A549 (cell line): ENCODE measurements at regions not wholly inside any gene's neighbourhood (a gene's known extent, or its start where the extent isn't known, plus 50 kb on each side); places are given as distances from the start of the nearest gene placed in this dataset.

Source experiments
- ATAC-seq, 2 experiments: fragments of 200-7000 bp in 1 of 2; fragments of >200 bp in 1 of 2; cut with Nextera tagmentation in 1 of 2; cut with Tn5 transposase in 1 of 2; 3 replicates each; pipeline versions ENCODE4 v1.8.0 to v1.9.1; 2018 to 2020; ENCODE audit warnings: mild to moderate bottlenecking in 1 of 2, moderate library complexity in 1 of 2
- CTCF ChIA-PET: fragments of 300-600 bp; sonication (Branson Sonifier 250); formaldehyde crosslinking; extraction: SDS; loops from one replicate; lab custom pipeline; 2021; ENCODE audit warnings: antibody characterized with exemption, inconsistent platforms; lab: Yijun Ruan, JAX
- POLR2A ChIA-PET: fragments of 350-600 bp; formaldehyde crosslinking; extraction: SDS; loops from one replicate; lab custom pipeline; 2021; ENCODE audit warnings: antibody characterized with exemption, inconsistent platforms; lab: Yijun Ruan, JAX
- DNase-seq, 2 experiments: peaks; one replicate each; pipeline versions ENCODE4 v3.0.0 to v3.0.0-alpha.2; 2011 to 2016; ENCODE audit warnings: low read depth in 1 of 2, low spot score in 1 of 2
- FAIRE-seq: peaks from 2 replicates; lab custom pipeline; 2011; peaks lifted over from hg19 to GRCh38; lab: Jason Lieb, UNC
- H3K27ac ChIP-seq, 2 experiments: fragments of >200 bp; sonication (Bioruptor Twin); formaldehyde crosslinking; 3 replicates each; pipeline ENCODE4 v1.5.1; 2016 to 2017
- H3K4me1 ChIP-seq: fragments of >200 bp; sonication (Bioruptor Twin); formaldehyde crosslinking; 3 replicates; pipeline ENCODE4 v1.6.1; 2016
- H3K4me2 ChIP-seq: fragments of >200 bp; sonication (Bioruptor Twin); formaldehyde crosslinking; 3 replicates; pipeline ENCODE4 v1.6.1; 2016
- H3K4me3 ChIP-seq: fragments of >200 bp; sonication (Bioruptor Twin); formaldehyde crosslinking; 3 replicates; pipeline ENCODE4 v1.5.1; 2016
- H3K9me3 ChIP-seq: fragments of >200 bp; sonication (Bioruptor Twin); formaldehyde crosslinking; 3 replicates; pipeline ENCODE4 v1.6.1; 2016
- ATOH8 ChIP-seq: fragments of 250-450 bp; sonication (Bioruptor Pico); IDR thresholded peaks from 2 replicates; pipeline ENCODE4 v1.5.0; 2020; ENCODE audit warnings: low read depth, mild to moderate bottlenecking, moderate library complexity
- BCL3 ChIP-seq: fragments of >200 bp; sonication (Bioruptor Twin); formaldehyde crosslinking; IDR thresholded peaks from 3 replicates; pipeline ENCODE4 v1.6.1; 2016
- CTCF ChIP-seq: fragments of >200 bp; sonication (Bioruptor Twin); formaldehyde crosslinking; IDR thresholded peaks from 3 replicates; pipeline ENCODE4 v1.5.1; 2016
- ELK1 ChIP-seq: fragments of 150-350 bp; IDR thresholded peaks from 2 replicates; pipeline ENCODE4 v1.6.1; 2014; ENCODE audit warnings: low read depth, mild to moderate bottlenecking, low read length
- ESRRA ChIP-seq: fragments of 150-350 bp; IDR thresholded peaks from 2 replicates; pipeline ENCODE4 v1.6.1; 2014; ENCODE audit warnings: mild to moderate bottlenecking, low read length, borderline replicate concordance
- FOXS1 ChIP-seq: fragments of 250-450 bp; sonication (Bioruptor Pico); IDR thresholded peaks from 2 replicates; pipeline ENCODE4 v1.5.0; 2020; ENCODE audit warnings: mild to moderate bottlenecking, moderate library complexity
- GATA3 ChIP-seq: IDR thresholded peaks from 2 replicates; pipeline ENCODE4 v1.6.1; 2012; ENCODE audit warnings: borderline replicate concordance
- HES2 ChIP-seq: fragments of >200 bp; sonication (Bioruptor Twin); formaldehyde crosslinking; IDR thresholded peaks from 2 replicates; pipeline ENCODE4 v1.6.1; 2016
- HMGXB4 ChIP-seq: fragments of 250-450 bp; sonication (Bioruptor Pico); IDR thresholded peaks from 2 replicates; pipeline ENCODE4 v1.5.0; 2021; ENCODE audit warnings: mild to moderate bottlenecking, moderate library complexity, borderline replicate concordance
- KDM1A ChIP-seq: fragments of 200-600 bp; sonication (generic); IDR thresholded peaks from 2 replicates; pipeline ENCODE4 v1.6.1; 2016; ENCODE audit warnings: low read depth, mild to moderate bottlenecking
- KDM5A ChIP-seq: fragments of 200-600 bp; sonication (generic); IDR thresholded peaks from 2 replicates; pipeline ENCODE4 v1.6.1; 2016; ENCODE audit warnings: antibody characterized with exemption, mild to moderate bottlenecking
- MAFK ChIP-seq: fragments of 450-650 bp; IDR thresholded peaks from 2 replicates; pipeline ENCODE4 v1.6.1; 2014; ENCODE audit not compliant: partially characterized antibody
- MAZ ChIP-seq: fragments of 150-350 bp; IDR thresholded peaks from 2 replicates; pipeline ENCODE4 v1.6.1; 2014; ENCODE audit warnings: antibody characterized with exemption, low read depth, low read length, borderline replicate concordance
- NFE2L2 ChIP-seq: fragments of 150-350 bp; conservative IDR thresholded peaks from 2 replicates; pipeline ENCODE4 v1.6.1; 2014; ENCODE audit warnings: low read length
- NPAS2 ChIP-seq: fragments of 250-450 bp; sonication (Bioruptor Pico); IDR thresholded peaks from 2 replicates; pipeline ENCODE4 v1.8.0; 2022; ENCODE audit warnings: mild to moderate bottlenecking, moderate library complexity, borderline replicate concordance
- NR3C1 ChIP-seq: fragments of >200 bp; sonication (Bioruptor Twin); formaldehyde crosslinking; IDR thresholded peaks from 3 replicates; pipeline ENCODE4 v1.6.1; 2017
- PHF8 ChIP-seq: fragments of 200-600 bp; sonication (generic); IDR thresholded peaks from 2 replicates; pipeline ENCODE4 v1.6.1; 2016; ENCODE audit warnings: low read depth, mild to moderate bottlenecking, antibody characterized with exemption, moderate library complexity, borderline replicate concordance
- RAD21 ChIP-seq, 2 experiments: fragments of >200 bp in 1 of 2; sonication (Bioruptor Twin) in 1 of 2; formaldehyde crosslinking in 1 of 2; IDR thresholded peaks in 1 of 2; conservative IDR thresholded peaks in 1 of 2; 2 replicates in 1 of 2; 3 replicates in 1 of 2; pipeline ENCODE4 v1.6.1; 2012 to 2018; ENCODE audit warnings: inconsistent platforms in 1 of 2
- RARB ChIP-seq: fragments of 250-450 bp; sonication (Bioruptor Pico); IDR thresholded peaks from 2 replicates; pipeline ENCODE4 v1.8.0; 2021; ENCODE audit warnings: mild to moderate bottlenecking, moderate library complexity
- REST ChIP-seq: fragments of 200-600 bp; sonication (generic); IDR thresholded peaks from 2 replicates; pipeline ENCODE4 v1.6.1; 2016; ENCODE audit warnings: antibody characterized with exemption, mild to moderate bottlenecking, moderate library complexity
- RNF2 ChIP-seq: fragments of 200-600 bp; sonication (generic); IDR thresholded peaks from 2 replicates; pipeline ENCODE4 v1.6.1; 2016; ENCODE audit warnings: low read depth, mild to moderate bottlenecking, antibody characterized with exemption, moderate library complexity, borderline replicate concordance
- SMC3 ChIP-seq: fragments of >200 bp; sonication (Bioruptor Twin); formaldehyde crosslinking; IDR thresholded peaks from 3 replicates; pipeline ENCODE4 v1.6.1; 2018; ENCODE audit warnings: inconsistent platforms
- SREBF2 ChIP-seq: fragments of 450-650 bp; IDR thresholded peaks from 2 replicates; pipeline ENCODE4 v1.6.1; 2014; ENCODE audit warnings: mild to moderate bottlenecking, moderate library complexity
- USF2 ChIP-seq: fragments of 450-650 bp; IDR thresholded peaks from 2 replicates; pipeline ENCODE4 v1.6.1; 2014; ENCODE audit warnings: antibody characterized with exemption
- ZC3H11A ChIP-seq: fragments of 450-650 bp; IDR thresholded peaks from 2 replicates; pipeline ENCODE4 v1.6.1; 2014; ENCODE audit warnings: antibody characterized with exemption, mild to moderate bottlenecking
- ZSCAN20 ChIP-seq: fragments of 250-450 bp; sonication (Bioruptor Pico); IDR thresholded peaks from 2 replicates; pipeline ENCODE4 v1.8.0; 2022; ENCODE audit warnings: mild to moderate bottlenecking, moderate library complexity
- WGBS: methylation state at CpG from one replicate; pipeline ENCODE4 v1.1.6; 2017; ENCODE audit errors: missing lambda C conversion rate; 5-methylcytosine and 5-hydroxymethylcytosine counted together

- TF ChIP-seq PHF8 (no peak), KDM5A (no peak)
These were observed 378.4 kb upstream of the ASIC2 start (continued) for GRCh38 chr17:33671491-33671890.

GRCh38 chr17:33674685-33675084, 381.6 kb upstream of the ASIC2 start:
- FAIRE-seq: peak; percentile 83
- CTCF ChIA-PET: interaction anchor here (0.6 to 5.1 kb wide), 32 partner anchors 10 to 892 kb away, joined by 3 to 51 read pairs (median 4); partner anchors contain the start of gene ASIC2
- Histone ChIP-seq H3K4me1 (no peaks in the 10 kb centered on the region), H3K9me3 (no peaks in the 10 kb centered on the region), H3K4me3 (no peak overlapping the region), H3K27ac (no peak overlapping the region), H3K4me2 (no peak overlapping the region)
- ATAC-seq: peak; percentile 96 to 99
- DNase-seq: peak; percentile 61 to 64
- POLR2A ChIA-PET: no interaction called here
- WGBS: 22% methylated on average over 8 of the region's 8 CpGs
- TF ChIP-seq SREBF2 (no peak), BCL3 (no peak), USF2 (peak; percentile 86), HMGXB4 (CRISPR knock-in tag) (no peak), CTCF (peak; percentile 70), HES2 (no peak), MAZ (no peak), MAFK (no peak), SMC3 (peak; percentile 74), ZC3H11A (no peak), ATOH8 (CRISPR knock-in tag) (no peak), NR3C1 (no peak), ELK1 (no peak), NFE2L2 (no peak), RNF2 (no peak), NPAS2 (CRISPR knock-in tag) (no peak), ESRRA (no peak), KDM1A (no peak), FOXS1 (no peak), GATA3 (no peak), RAD21 (conservative IDR thresholded peaks at IDR 0.05 in 1 of 2, IDR thresholded peaks at IDR 0.05 in 1 of 2) (peak; percentile 63 to 69), REST (no peak), ZSCAN20 (no peak), RARB (no peak)
